ENCODE measurements at regions not wholly inside any gene's neighbourhood (a gene's known extent, or its start where the extent isn't known, plus 50 kb on each side); places are given as distances from the start of the nearest gene placed in this dataset.

- no peak for TF ChIP-seq CTCF (IDR thresholded peaks at IDR 0.05; ENCODE audit: low read depth, low read length, missing input control)
- no peak for TF ChIP-seq TAF1 (conservative IDR thresholded peaks at IDR 0.05)
- no peak for TF ChIP-seq MAX (IDR thresholded peaks at IDR 0.05)
- peak; percentile 69 to 83 for TF ChIP-seq RXRA (IDR thresholded peaks at IDR 0.05)
Measured at GRCh38 chr6:53999088-53999755, 112.0 kb upstream of the MLIP start.
